K562 (cell line): ENCODE measurements at regions not wholly inside any gene's neighbourhood (a gene's known extent, or its start where the extent isn't known, plus 50 kb on each side); places are given as distances from the start of the nearest gene placed in this dataset.

Source experiments
- ATAC-seq: fragments of 200-7000 bp; cut with Tn5 transposase; 3 replicates; pipeline ENCODE4 v1.9.1; 2020; ENCODE audit warnings: moderate library complexity
- BruUV-seq: library from RNA; stranded (reverse); fragments of 400-500 nt; replicated peaks from 2 replicates; lab custom pipeline; 2021; lab: Mats Ljungman, UMichigan
- CTCF ChIA-PET: fragments of 300-600 bp; formaldehyde crosslinking; extraction: SDS; loops from one replicate; lab custom pipeline; 2021; ENCODE audit warnings: low intra/inter-chr PET ratio; lab: Yijun Ruan, JAX
- POLR2A ChIA-PET: fragments of 300-600, 350-650 bp; sonication (Branson Sonifier 250); formaldehyde crosslinking; extraction: SDS; loops from one replicate; lab custom pipeline; 2021; ENCODE audit warnings: antibody characterized with exemption, inconsistent platforms; lab: Yijun Ruan, JAX
- DNase-seq, 4 experiments: peaks; one replicate each; pipeline versions ENCODE4 v3.0.0 to v3.0.0-alpha.2; 2011 to 2018; ENCODE audit warnings: low spot score in 3 of 4, mixed read lengths in 3 of 4; ENCODE audit errors: extremely low read depth in 1 of 4
- FAIRE-seq: peaks from 2 replicates; lab custom pipeline; 2011; peaks lifted over from hg19 to GRCh38; lab: Jason Lieb, UNC
- H2AFZ ChIP-seq: 2 replicates; pipeline ENCODE4 v1.6.0; 2011; ENCODE audit warnings: low read depth, low read length, control low read depth, inconsistent platforms
- H3K27ac ChIP-seq: fragments of 200-600 bp; 3 replicates; pipeline ENCODE4 v1.8.0; 2011; ENCODE audit warnings: low read depth, mild to moderate bottlenecking, control low read depth, inconsistent platforms, low read length, moderate library complexity, mixed read lengths; ENCODE audit errors: extremely low read depth
- H3K27me3 ChIP-seq, 2 experiments: fragments of 300-600 bp in 1 of 2; 2 replicates in 1 of 2; 3 replicates in 1 of 2; pipeline versions ENCODE4 v1.6.0 to v1.8.0; 2011; ENCODE audit warnings: inconsistent platforms in 2 of 2, low read length in 2 of 2, mild to moderate bottlenecking in 1 of 2, mixed read lengths in 1 of 2, moderate library complexity in 1 of 2; ENCODE audit not compliant: control insufficient read depth in 2 of 2, insufficient read depth in 2 of 2
- H3K36me3 ChIP-seq: fragments of 300-600 bp; 3 replicates; pipeline ENCODE4 v1.8.0; 2011; ENCODE audit warnings: mild to moderate bottlenecking, low read length, inconsistent platforms; ENCODE audit not compliant: control insufficient read depth, insufficient read depth
- H3K4me1 ChIP-seq, 2 experiments: fragments of 200-600 bp in 1 of 2; replicated peaks in 1 of 2; 2 replicates in 1 of 2; 3 replicates in 1 of 2; pipeline versions ENCODE4 v1.5.1 to v1.8.0; 2011; ENCODE audit warnings: inconsistent platforms in 2 of 2, low read length in 2 of 2, mild to moderate bottlenecking in 1 of 2, mixed read lengths in 1 of 2, moderate library complexity in 1 of 2; ENCODE audit not compliant: control insufficient read depth in 2 of 2, insufficient read depth in 2 of 2
- H3K4me2 ChIP-seq: 2 replicates; pipeline ENCODE4 v1.6.1; 2011; ENCODE audit warnings: low read length, control low read depth, inconsistent platforms, mixed read lengths; ENCODE audit not compliant: insufficient read depth
- H3K4me3 ChIP-seq: fragments of 200-600 bp; sonication (generic), shearing (Covaris generic); 2 replicates; pipeline ENCODE4 v1.5.1; 2016; ENCODE audit warnings: control low read depth, inconsistent platforms
- H3K79me2 ChIP-seq: fragments of 200-600 bp; 3 replicates; pipeline ENCODE4 v1.8.0; 2011; ENCODE audit warnings: low read length, inconsistent platforms; ENCODE audit not compliant: control insufficient read depth, insufficient read depth
- H3K9ac ChIP-seq, 2 experiments: 2 replicates each; pipeline versions ENCODE4 v1.6.0 to v1.6.1; 2011; ENCODE audit warnings: low read depth in 2 of 2, low read length in 2 of 2, control low read depth in 1 of 2, inconsistent platforms in 1 of 2, mild to moderate bottlenecking in 1 of 2, mixed read lengths in 1 of 2; ENCODE audit not compliant: insufficient read depth in 1 of 2
- H3K9me1 ChIP-seq: one replicate; pipeline ENCODE4 v1.6.0; 2011; ENCODE audit warnings: inconsistent platforms, mild to moderate bottlenecking, low read length, moderate library complexity; ENCODE audit not compliant: control insufficient read depth, insufficient read depth
- H3K9me3 ChIP-seq: replicated peaks from 2 replicates; pipeline ENCODE4 v1.5.1; 2011; ENCODE audit warnings: low read depth, low read length, inconsistent platforms; ENCODE audit not compliant: control insufficient read depth, insufficient read depth
- H4K20me1 ChIP-seq: replicated peaks from 2 replicates; pipeline ENCODE4 v1.6.1; 2011; ENCODE audit warnings: low read length, inconsistent platforms, mixed read lengths; ENCODE audit not compliant: control insufficient read depth, insufficient read depth
- RBFOX2 ChIP-seq: fragments of 200-400 bp; formaldehyde crosslinking; IDR thresholded peaks from 2 replicates; pipeline ENCODE4 v1.6.1; 2017; ENCODE audit warnings: low read depth, mild to moderate bottlenecking, low read length, moderate library complexity
- ZNF444 ChIP-seq: fragments of 250-450 bp; sonication (Bioruptor Pico); IDR thresholded peaks from 2 replicates; pipeline ENCODE4 v1.4.0; 2020; ENCODE audit warnings: mild to moderate bottlenecking, moderate library complexity
- ZNF561 ChIP-seq: fragments of 450-650 bp; formaldehyde crosslinking; conservative IDR thresholded peaks from 2 replicates; pipeline ENCODE4 v1.4.0; 2020; ENCODE audit warnings: mild to moderate bottlenecking, moderate library complexity
- WGBS: fragments of 100-300 bp; shearing (Covaris generic); methylation state at CpG from one replicate; pipeline ENCODE4 v1.1.6; 2016; ENCODE audit warnings: low coverage, mixed read lengths; ENCODE audit not compliant: insufficient coverage; ENCODE audit errors: missing lambda C conversion rate; 5-methylcytosine and 5-hydroxymethylcytosine counted together
- in situ Hi-C: fragments of 300-500 bp; cut with MboI; formaldehyde crosslinking; loops from 4 replicates; pipeline ENCODE4 v1.15.0; 2018; ENCODE audit warnings: inconsistent platforms, mixed read lengths
- intact Hi-C: fragments of 100-400 bp; cut with micrococcal nuclease; formaldehyde crosslinking; loops from 2 replicates; pipeline ENCODE4 v1.14.2; 2022
- TF ChIP-seq, protein P1 (sequence below): fragments of 450-650 bp; IDR thresholded peaks from 2 replicates; pipeline ENCODE4 v1.6.1; 2017; ENCODE audit warnings: antibody characterized with exemption, mild to moderate bottlenecking
- TF ChIP-seq, protein P2 (sequence below): fragments of 200-600 bp; sonication (generic); IDR thresholded peaks from one replicate; pipeline ENCODE4 v1.6.1; 2012; ENCODE audit warnings: mild to moderate bottlenecking, low read depth, low read length, inconsistent platforms

DNA sequence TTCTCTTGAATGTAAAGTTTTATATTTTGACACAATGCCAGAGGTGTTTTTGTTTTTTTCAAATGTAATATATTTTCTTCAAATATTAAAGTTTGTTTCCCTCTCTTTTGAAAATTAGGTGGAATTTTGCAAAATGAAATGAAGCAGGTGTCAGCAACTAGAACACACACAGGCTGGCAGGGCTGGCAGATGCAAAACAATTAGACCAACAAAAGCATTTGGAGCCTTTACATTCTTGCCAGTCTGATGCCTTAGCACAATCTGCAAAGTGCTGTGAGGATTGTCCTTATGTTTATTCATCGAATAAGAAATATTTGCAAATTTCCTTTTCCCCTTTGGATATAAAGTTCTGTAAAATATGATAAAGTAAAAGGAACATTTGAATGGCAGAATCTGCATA lies 1063.9 kb downstream of the CDH9 start (continued):
- TF ChIP-seq, protein P1, sequence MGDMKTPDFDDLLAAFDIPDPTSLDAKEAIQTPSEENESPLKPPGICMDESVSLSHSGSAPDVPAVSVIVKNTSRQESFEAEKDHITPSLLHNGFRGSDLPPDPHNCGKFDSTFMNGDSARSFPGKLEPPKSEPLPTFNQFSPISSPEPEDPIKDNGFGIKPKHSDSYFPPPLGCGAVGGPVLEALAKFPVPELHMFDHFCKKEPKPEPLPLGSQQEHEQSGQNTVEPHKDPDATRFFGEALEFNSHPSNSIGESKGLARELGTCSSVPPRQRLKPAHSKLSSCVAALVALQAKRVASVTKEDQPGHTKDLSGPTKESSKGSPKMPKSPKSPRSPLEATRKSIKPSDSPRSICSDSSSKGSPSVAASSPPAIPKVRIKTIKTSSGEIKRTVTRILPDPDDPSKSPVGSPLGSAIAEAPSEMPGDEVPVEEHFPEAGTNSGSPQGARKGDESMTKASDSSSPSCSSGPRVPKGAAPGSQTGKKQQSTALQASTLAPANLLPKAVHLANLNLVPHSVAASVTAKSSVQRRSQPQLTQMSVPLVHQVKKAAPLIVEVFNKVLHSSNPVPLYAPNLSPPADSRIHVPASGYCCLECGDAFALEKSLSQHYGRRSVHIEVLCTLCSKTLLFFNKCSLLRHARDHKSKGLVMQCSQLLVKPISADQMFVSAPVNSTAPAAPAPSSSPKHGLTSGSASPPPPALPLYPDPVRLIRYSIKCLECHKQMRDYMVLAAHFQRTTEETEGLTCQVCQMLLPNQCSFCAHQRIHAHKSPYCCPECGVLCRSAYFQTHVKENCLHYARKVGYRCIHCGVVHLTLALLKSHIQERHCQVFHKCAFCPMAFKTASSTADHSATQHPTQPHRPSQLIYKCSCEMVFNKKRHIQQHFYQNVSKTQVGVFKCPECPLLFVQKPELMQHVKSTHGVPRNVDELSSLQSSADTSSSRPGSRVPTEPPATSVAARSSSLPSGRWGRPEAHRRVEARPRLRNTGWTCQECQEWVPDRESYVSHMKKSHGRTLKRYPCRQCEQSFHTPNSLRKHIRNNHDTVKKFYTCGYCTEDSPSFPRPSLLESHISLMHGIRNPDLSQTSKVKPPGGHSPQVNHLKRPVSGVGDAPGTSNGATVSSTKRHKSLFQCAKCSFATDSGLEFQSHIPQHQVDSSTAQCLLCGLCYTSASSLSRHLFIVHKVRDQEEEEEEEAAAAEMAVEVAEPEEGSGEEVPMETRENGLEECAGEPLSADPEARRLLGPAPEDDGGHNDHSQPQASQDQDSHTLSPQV: no peak

DNA sequence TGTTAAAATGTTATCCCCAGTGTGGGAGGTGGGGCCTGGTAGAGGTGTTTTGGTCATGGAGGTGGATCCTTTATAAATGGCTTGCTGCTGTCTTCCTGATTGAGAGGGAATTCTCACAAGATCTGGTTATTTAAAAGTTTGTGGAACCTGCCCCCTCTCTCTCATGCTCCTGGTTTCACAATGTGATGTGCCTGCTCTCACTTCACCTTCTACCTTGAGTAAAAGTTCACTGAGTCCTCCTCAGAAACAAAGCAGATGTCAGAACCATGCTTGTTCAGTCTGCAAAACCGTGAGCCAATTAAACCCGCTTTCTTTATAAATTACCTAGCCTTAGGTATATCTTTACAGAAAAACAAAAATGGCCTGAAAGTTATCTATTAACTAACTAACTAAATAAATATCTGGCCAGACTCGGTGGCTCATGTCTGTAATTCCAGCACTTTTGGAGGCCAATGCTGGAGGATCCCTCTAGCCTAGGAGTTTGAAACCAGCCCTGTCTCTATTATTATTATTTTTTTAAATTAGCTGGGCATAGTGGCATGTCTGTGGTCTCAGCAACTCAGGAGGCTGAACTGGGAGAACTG lies 1067.4 kb downstream of the CDH9 start:
- H4K20me1 ChIP-seq: no peaks in the 10 kb centered on the region
- H2AFZ ChIP-seq: no peak overlapping the region
- intact Hi-C loops (no loop called here), in situ Hi-C loops (no loop called here)
- H3K79me2 ChIP-seq: no peaks in the 10 kb centered on the region
- CTCF ChIA-PET: no interaction called here
- H3K4me3 ChIP-seq: no peak overlapping the region
- no peaks in the 10 kb centered on the region for H3K9me1 ChIP-seq
- H3K27me3 ChIP-seq: no peaks in the 10 kb centered on the region
- DNase-seq (no peak), FAIRE-seq (no peak), ATAC-seq (no peak)
- H3K9me3 ChIP-seq: no peaks in the 10 kb centered on the region
- WGBS: 0% methylated on average over 3 of the region's 3 CpGs
- BruUV-seq: no TSS peak
- H3K4me1 ChIP-seq: no peaks in the 10 kb centered on the region
- no peak overlapping the region for H3K9ac ChIP-seq
- POLR2A ChIA-PET: no interaction called here
- H3K36me3 ChIP-seq: no peaks in the 10 kb centered on the region
- no peak overlapping the region for H3K4me2 ChIP-seq
- H3K27ac ChIP-seq: no peak overlapping the region
- no peak for TF ChIP-seq RBFOX2
- TF ChIP-seq ZNF561 (CRISPR knock-in tag): no peak
- no peak for TF ChIP-seq ZNF444 (CRISPR knock-in tag)
- TF ChIP-seq, protein P2, sequence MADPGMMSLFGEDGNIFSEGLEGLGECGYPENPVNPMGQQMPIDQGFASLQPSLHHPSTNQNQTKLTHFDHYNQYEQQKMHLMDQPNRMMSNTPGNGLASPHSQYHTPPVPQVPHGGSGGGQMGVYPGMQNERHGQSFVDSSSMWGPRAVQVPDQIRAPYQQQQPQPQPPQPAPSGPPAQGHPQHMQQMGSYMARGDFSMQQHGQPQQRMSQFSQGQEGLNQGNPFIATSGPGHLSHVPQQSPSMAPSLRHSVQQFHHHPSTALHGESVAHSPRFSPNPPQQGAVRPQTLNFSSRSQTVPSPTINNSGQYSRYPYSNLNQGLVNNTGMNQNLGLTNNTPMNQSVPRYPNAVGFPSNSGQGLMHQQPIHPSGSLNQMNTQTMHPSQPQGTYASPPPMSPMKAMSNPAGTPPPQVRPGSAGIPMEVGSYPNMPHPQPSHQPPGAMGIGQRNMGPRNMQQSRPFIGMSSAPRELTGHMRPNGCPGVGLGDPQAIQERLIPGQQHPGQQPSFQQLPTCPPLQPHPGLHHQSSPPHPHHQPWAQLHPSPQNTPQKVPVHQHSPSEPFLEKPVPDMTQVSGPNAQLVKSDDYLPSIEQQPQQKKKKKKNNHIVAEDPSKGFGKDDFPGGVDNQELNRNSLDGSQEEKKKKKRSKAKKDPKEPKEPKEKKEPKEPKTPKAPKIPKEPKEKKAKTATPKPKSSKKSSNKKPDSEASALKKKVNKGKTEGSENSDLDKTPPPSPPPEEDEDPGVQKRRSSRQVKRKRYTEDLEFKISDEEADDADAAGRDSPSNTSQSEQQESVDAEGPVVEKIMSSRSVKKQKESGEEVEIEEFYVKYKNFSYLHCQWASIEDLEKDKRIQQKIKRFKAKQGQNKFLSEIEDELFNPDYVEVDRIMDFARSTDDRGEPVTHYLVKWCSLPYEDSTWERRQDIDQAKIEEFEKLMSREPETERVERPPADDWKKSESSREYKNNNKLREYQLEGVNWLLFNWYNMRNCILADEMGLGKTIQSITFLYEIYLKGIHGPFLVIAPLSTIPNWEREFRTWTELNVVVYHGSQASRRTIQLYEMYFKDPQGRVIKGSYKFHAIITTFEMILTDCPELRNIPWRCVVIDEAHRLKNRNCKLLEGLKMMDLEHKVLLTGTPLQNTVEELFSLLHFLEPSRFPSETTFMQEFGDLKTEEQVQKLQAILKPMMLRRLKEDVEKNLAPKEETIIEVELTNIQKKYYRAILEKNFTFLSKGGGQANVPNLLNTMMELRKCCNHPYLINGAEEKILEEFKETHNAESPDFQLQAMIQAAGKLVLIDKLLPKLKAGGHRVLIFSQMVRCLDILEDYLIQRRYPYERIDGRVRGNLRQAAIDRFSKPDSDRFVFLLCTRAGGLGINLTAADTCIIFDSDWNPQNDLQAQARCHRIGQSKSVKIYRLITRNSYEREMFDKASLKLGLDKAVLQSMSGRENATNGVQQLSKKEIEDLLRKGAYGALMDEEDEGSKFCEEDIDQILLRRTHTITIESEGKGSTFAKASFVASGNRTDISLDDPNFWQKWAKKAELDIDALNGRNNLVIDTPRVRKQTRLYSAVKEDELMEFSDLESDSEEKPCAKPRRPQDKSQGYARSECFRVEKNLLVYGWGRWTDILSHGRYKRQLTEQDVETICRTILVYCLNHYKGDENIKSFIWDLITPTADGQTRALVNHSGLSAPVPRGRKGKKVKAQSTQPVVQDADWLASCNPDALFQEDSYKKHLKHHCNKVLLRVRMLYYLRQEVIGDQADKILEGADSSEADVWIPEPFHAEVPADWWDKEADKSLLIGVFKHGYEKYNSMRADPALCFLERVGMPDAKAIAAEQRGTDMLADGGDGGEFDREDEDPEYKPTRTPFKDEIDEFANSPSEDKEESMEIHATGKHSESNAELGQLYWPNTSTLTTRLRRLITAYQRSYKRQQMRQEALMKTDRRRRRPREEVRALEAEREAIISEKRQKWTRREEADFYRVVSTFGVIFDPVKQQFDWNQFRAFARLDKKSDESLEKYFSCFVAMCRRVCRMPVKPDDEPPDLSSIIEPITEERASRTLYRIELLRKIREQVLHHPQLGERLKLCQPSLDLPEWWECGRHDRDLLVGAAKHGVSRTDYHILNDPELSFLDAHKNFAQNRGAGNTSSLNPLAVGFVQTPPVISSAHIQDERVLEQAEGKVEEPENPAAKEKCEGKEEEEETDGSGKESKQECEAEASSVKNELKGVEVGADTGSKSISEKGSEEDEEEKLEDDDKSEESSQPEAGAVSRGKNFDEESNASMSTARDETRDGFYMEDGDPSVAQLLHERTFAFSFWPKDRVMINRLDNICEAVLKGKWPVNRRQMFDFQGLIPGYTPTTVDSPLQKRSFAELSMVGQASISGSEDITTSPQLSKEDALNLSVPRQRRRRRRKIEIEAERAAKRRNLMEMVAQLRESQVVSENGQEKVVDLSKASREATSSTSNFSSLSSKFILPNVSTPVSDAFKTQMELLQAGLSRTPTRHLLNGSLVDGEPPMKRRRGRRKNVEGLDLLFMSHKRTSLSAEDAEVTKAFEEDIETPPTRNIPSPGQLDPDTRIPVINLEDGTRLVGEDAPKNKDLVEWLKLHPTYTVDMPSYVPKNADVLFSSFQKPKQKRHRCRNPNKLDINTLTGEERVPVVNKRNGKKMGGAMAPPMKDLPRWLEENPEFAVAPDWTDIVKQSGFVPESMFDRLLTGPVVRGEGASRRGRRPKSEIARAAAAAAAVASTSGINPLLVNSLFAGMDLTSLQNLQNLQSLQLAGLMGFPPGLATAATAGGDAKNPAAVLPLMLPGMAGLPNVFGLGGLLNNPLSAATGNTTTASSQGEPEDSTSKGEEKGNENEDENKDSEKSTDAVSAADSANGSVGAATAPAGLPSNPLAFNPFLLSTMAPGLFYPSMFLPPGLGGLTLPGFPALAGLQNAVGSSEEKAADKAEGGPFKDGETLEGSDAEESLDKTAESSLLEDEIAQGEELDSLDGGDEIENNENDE: no peak
